GM18520 (cell line): ENCODE measurements at regions not wholly inside any gene's neighbourhood (a gene's known extent, or its start where the extent isn't known, plus 50 kb on each side); places are given as distances from the start of the nearest gene placed in this dataset.

ENCODE experiments used
- ATAC-seq: cut with Tn5 transposase; IDR thresholded peaks from one replicate; pipeline ENCODE4 v1.9.1; 2021; ENCODE audit not compliant: unreplicated experiment

- ATAC-seq: no peak
Observed at GRCh38 chr18:40529478-40529877, 1425.6 kb upstream of the PIK3C3 start.

- ATAC-seq: no peak
Observed at GRCh38 chr18:40524881-40525280, 1430.2 kb upstream of the PIK3C3 start.

GRCh38 chr18:40523287-40523686 is 1431.7 kb upstream of the PIK3C3 start:
- ATAC-seq: no peak

GRCh38 chr18:40501026-40501425 is 1454.0 kb upstream of the PIK3C3 start:
- no peak for ATAC-seq

- ATAC-seq: no peak
Observed at GRCh38 chr18:40494603-40495002, 1460.4 kb upstream of the PIK3C3 start.

GRCh38 chr18:40493316-40493715 is 1461.7 kb upstream of the PIK3C3 start:
- ATAC-seq: no peak

- ATAC-seq: no peak
Observed at GRCh38 chr18:40489301-40489700, 1465.7 kb upstream of the PIK3C3 start.

GRCh38 chr18:40485318-40485717 is 1469.7 kb upstream of the PIK3C3 start:
- no peak for ATAC-seq

GRCh38 chr18:40473221-40474029 is 1481.6 kb upstream of the PIK3C3 start:
- no peak for ATAC-seq

- ATAC-seq: no peak
Observed at GRCh38 chr18:40470723-40471122, 1484.3 kb upstream of the PIK3C3 start.

GRCh38 chr18:40469851-40470250 is 1485.2 kb upstream of the PIK3C3 start:
- no peak for ATAC-seq

GRCh38 chr18:40469316-40469715 is 1485.7 kb upstream of the PIK3C3 start:
- no peak for ATAC-seq

GRCh38 chr18:40464032-40464431 is 1491.0 kb upstream of the PIK3C3 start:
- no peak for ATAC-seq

- no peak for ATAC-seq
Observed at GRCh38 chr18:40453903-40454302, 1501.1 kb upstream of the PIK3C3 start.

GRCh38 chr18:40452599-40452998 is 1502.4 kb upstream of the PIK3C3 start:
- no peak for ATAC-seq

GRCh38 chr18:40450751-40451150 is 1504.3 kb upstream of the PIK3C3 start:
- no peak for ATAC-seq

GRCh38 chr18:40447820-40448219 is 1507.2 kb upstream of the PIK3C3 start:
- no peak for ATAC-seq

GRCh38 chr18:40440088-40440487 is 1514.9 kb upstream of the PIK3C3 start:
- ATAC-seq: no peak

- ATAC-seq: no peak
Observed at GRCh38 chr18:40437517-40437916, 1517.5 kb upstream of the PIK3C3 start.

- ATAC-seq: no peak
Observed at GRCh38 chr18:40431071-40431985, 1523.7 kb upstream of the PIK3C3 start.

GRCh38 chr18:40423291-40423690 is 1531.7 kb upstream of the PIK3C3 start:
- ATAC-seq: no peak

- ATAC-seq: no peak
Observed at GRCh38 chr18:40420675-40421074, 1534.4 kb upstream of the PIK3C3 start.
